Psoas muscle (tissue), 7 donors: ENCODE measurements at regions not wholly inside any gene's neighbourhood (a gene's known extent, or its start where the extent isn't known, plus 50 kb on each side); places are given as distances from the start of the nearest gene placed in this dataset.
"Not testable (repeated sequence)": the region's sequence is repeated elsewhere in the genome, so short reads cannot be mapped to it uniquely, and the experiment has no call there.

Source experiments
- ATAC-seq, 4 donors: fragments of 200-7000 bp; cut with Tn5 transposase; one replicate each; pipeline ENCODE4 v1.9.1; 2020; ENCODE audit warnings: moderate library complexity in 3 of 4, mild to moderate bottlenecking in 2 of 4
- DNase-seq, 2 donors: peaks; one replicate each; pipeline ENCODE4 v3.0.0-alpha.2; 2020
- H3K27ac ChIP-seq: fragments of 200-600 bp; one replicate; pipeline ENCODE4 v1.8.0; 2022
- H3K27me3 ChIP-seq, 3 donors: fragments of 200-600 bp in 1 of 3; one replicate each; pipeline versions ENCODE4 v1.6.1 to v1.8.0; 2013 to 2022; ENCODE audit warnings: low read length in 2 of 3, mild to moderate bottlenecking in 2 of 3, moderate library complexity in 1 of 3; ENCODE audit not compliant: insufficient read depth in 3 of 3
- H3K36me3 ChIP-seq, 2 donors: fragments of 200-600 bp in 1 of 2; one replicate each; pipeline versions ENCODE4 v1.6.1 to v1.8.0; 2013 to 2022; ENCODE audit warnings: low read depth in 1 of 2, mild to moderate bottlenecking in 1 of 2, moderate library complexity in 1 of 2; ENCODE audit not compliant: insufficient read depth in 1 of 2
- H3K4me1 ChIP-seq: fragments of 200-600 bp; one replicate; pipeline ENCODE4 v1.8.0; 2022
- H3K4me3 ChIP-seq: fragments of 200-600 bp; one replicate; pipeline ENCODE4 v1.8.0; 2022; ENCODE audit warnings: mild to moderate bottlenecking
- H3K9me3 ChIP-seq: fragments of 200-600 bp; one replicate; pipeline ENCODE4 v1.8.0; 2022
- WGBS, 3 donors: extraction: QIAGEN DNeasy Blood & Tissue Kit; methylation state at CpG; one replicate each; pipeline versions ENCODE4 v1.1.6 to v1.1.7; 2013; 5-methylcytosine and 5-hydroxymethylcytosine counted together
- intact Hi-C, 2 donors: fragments of 100-400 bp; cut with DNase I; formaldehyde crosslinking; loops; one replicate each; pipeline versions ENCODE4 v1.11.0 to v1.14.2; 2022
- TF ChIP-seq, protein P1 (sequence below): fragments of 200-600 bp; IDR thresholded peaks from one replicate; pipeline ENCODE4 v1.8.0; 2022; ENCODE audit warnings: antibody characterized with exemption
- donor health status: healthy with polysubstance abuse.
- donor health status: DM: no; HTN: no; CAD: no; lungs with moderate emphysema.
- donor health status: Bipolar disorder and iron deficiency.
- donor health status: healthy.
- donor health status: DM: yes; HTN: yes; CAD: no.
- donor health status: DM: no; HTN: no; CAD: no.
- donor health status: DM: yes; HTN: yes; CAD: no.

DNA sequence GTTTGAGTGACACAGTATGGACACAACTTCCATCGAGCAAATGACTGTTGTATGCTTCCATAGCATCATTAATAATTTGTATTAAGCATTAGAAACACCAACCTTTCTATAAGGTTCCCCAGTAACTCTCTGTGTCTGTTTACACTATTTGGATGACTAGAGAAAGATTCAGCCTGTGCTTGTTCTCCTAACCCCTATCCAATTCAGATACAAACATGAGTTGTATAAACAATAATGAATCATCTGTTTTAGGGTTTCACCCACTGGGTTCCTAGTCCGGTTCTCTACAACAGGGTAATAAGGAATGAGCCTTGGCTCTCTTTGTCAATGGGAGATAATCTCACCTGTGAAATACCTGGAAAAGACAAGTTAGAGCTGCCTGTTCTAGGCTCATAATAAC, 894.1 kb upstream of the PIK3C3 start:
- no peaks in the 10 kb centered on the region for H3K36me3 ChIP-seq
- intact Hi-C loops, result no loop called here
- 72 to 83% (median 77%) methylated on average over 2 of the region's 2 CpGs for WGBS, 3 donors

GRCh38 chr18:41059126-41059415, 896.0 kb upstream of the PIK3C3 start:
- ATAC-seq (no peak), DNase-seq (no peak)
- H3K36me3 ChIP-seq, result no peaks in the 10 kb centered on the region
- H3K4me3 ChIP-seq, result no peak overlapping the region
- H3K27me3 ChIP-seq, result no peaks in the 10 kb centered on the region
- H3K4me1 ChIP-seq, result no peaks in the 10 kb centered on the region
- WGBS, 3 donors, result 74 to 85% (median 78%) methylated on average over 1 of the region's 1 CpG
- TF ChIP-seq, protein P1, sequence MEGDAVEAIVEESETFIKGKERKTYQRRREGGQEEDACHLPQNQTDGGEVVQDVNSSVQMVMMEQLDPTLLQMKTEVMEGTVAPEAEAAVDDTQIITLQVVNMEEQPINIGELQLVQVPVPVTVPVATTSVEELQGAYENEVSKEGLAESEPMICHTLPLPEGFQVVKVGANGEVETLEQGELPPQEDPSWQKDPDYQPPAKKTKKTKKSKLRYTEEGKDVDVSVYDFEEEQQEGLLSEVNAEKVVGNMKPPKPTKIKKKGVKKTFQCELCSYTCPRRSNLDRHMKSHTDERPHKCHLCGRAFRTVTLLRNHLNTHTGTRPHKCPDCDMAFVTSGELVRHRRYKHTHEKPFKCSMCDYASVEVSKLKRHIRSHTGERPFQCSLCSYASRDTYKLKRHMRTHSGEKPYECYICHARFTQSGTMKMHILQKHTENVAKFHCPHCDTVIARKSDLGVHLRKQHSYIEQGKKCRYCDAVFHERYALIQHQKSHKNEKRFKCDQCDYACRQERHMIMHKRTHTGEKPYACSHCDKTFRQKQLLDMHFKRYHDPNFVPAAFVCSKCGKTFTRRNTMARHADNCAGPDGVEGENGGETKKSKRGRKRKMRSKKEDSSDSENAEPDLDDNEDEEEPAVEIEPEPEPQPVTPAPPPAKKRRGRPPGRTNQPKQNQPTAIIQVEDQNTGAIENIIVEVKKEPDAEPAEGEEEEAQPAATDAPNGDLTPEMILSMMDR, result no peak
- intact Hi-C loops, result no loop called here
- no peak overlapping the region for H3K27ac ChIP-seq
- no peaks in the 10 kb centered on the region for H3K9me3 ChIP-seq

More for the DNA sequence above, 894.1 kb upstream of the PIK3C3 start:
- Histone ChIP-seq H3K4me1 (no peaks in the 10 kb centered on the region), H3K4me3 (no peak overlapping the region), H3K27ac (no peak overlapping the region), H3K27me3 (no peaks in the 10 kb centered on the region), H3K9me3 (no peaks in the 10 kb centered on the region)
- TF ChIP-seq, protein P1, result no peak
- ATAC-seq (no peak), DNase-seq (no peak)

GRCh38 chr18:41058351-41059125, 896.5 kb upstream of the PIK3C3 start:
- Histone ChIP-seq H3K4me3 (no peak overlapping the region), H3K9me3 (no peaks in the 10 kb centered on the region), H3K27me3 (no peaks in the 10 kb centered on the region), H3K27ac (no peak overlapping the region), H3K36me3 (no peaks in the 10 kb centered on the region), H3K4me1 (no peaks in the 10 kb centered on the region)
- DNase-seq (no peak), ATAC-seq (no peak)
- intact Hi-C loops, result no loop called here
- 63 to 67% (median 65%) methylated on average over 9 of the region's 9 CpGs for WGBS, 3 donors
- TF ChIP-seq, protein P1, result no peak

DNA sequence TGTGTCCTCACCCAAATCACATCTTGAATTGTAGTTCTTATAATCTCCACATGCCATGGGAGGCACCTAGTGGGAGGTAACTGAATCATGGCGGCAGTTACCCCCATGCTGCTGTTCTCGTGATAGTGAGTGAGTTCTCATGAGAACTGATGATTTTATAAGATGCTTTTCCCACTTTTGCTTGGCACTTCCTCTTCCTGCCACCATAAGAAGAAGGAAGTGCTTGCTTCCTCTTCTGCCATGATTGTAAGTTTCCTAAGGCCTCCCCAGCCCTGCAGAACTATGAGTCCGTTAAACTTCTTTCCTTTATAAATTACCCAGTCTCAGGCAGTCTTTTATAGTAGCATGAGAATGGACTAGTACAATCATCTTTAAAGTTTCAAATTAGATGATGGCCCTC, 902.4 kb upstream of the PIK3C3 start:
- Histone ChIP-seq H3K9me3 (no peaks in the 10 kb centered on the region), H3K36me3 (no peaks in the 10 kb centered on the region), H3K4me3 (no peak overlapping the region), H3K27ac (no peak overlapping the region), H3K27me3 (no peaks in the 10 kb centered on the region), H3K4me1 (no peaks in the 10 kb centered on the region)
- intact Hi-C loops, result no loop called here
- WGBS, 3 donors, result 80 to 87% (median 85%) methylated on average over 3 of the region's 3 CpGs
- TF ChIP-seq, protein P1, result no peak
- DNase-seq (no peak), ATAC-seq (no peak)

DNA sequence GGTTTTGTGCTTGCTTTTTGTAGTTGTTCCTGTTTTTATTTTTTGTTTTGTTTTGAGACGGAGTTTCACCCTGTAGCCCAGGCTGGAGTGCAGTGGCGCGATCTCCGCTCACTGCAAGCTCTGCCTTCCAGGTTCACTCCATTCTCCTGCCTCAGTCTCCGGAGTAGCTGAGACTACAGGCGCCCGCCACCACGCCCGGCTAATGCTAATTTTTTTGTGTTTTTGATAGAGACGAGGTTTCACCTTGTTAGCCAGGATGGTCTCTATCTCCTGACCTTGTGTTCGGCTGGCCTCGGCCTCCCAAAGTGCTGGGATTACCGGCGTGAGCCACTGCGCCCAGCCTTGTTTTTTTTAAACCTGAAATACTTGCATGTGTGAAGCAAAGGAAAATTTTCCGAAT, 908.8 kb upstream of the PIK3C3 start:
- ATAC-seq, H3K9me3 ChIP-seq, H3K4me3 ChIP-seq, H3K4me1 ChIP-seq, H3K27ac ChIP-seq, H3K27me3 ChIP-seq, DNase-seq, H3K36me3 ChIP-seq, intact Hi-C loops: not testable (repeated sequence)
- WGBS, 3 donors, result 93 to 95% (median 95%) methylated on average over 16 of the region's 16 CpGs
